OCI-LY7 (cell line): ENCODE measurements at regions not wholly inside any gene's neighbourhood (a gene's known extent, or its start where the extent isn't known, plus 50 kb on each side); places are given as distances from the start of the nearest gene placed in this dataset.

Source experiments
- BruUV-seq: library from RNA; stranded (reverse); fragments of 400-500 nt; replicated peaks from 2 replicates; lab custom pipeline; 2021; lab: Mats Ljungman, UMichigan
- CTCF ChIA-PET: fragments of 300-600 bp; sonication (Branson Sonifier 250); formaldehyde crosslinking; loops from one replicate; lab custom pipeline; 2022; ENCODE audit warnings: antibody characterized with exemption; ENCODE audit not compliant: unreplicated experiment; lab: Charles Lee
- POLR2A ChIA-PET: fragments of 300-600 bp; sonication (Branson Sonifier 250); formaldehyde crosslinking; loops from one replicate; lab custom pipeline; 2022; ENCODE audit warnings: antibody characterized with exemption; lab: Charles Lee
- DNase-seq: peaks from one replicate; pipeline ENCODE4 v3.0.0-alpha.2; 2015; ENCODE audit warnings: low spot score
- H2AFZ ChIP-seq: fragments of 200-600 bp; sonication (generic), shearing (Covaris generic); 2 replicates; pipeline ENCODE4 v1.6.1; 2014; ENCODE audit warnings: mild to moderate bottlenecking, antibody characterized with exemption, low read length, moderate library complexity
- H3K27ac ChIP-seq: fragments of 200-600 bp; sonication (generic); 2 replicates; pipeline ENCODE4 v1.5.1; 2014; ENCODE audit warnings: mixed run types, low read depth, mild to moderate bottlenecking, moderate library complexity, low read length, inconsistent platforms; ENCODE audit not compliant: poor library complexity, severe bottlenecking
- H3K36me3 ChIP-seq: fragments of 200-600 bp; sonication (generic); 2 replicates; pipeline ENCODE4 v1.6.1; 2014; ENCODE audit warnings: mild to moderate bottlenecking, antibody characterized with exemption, low read length, moderate library complexity, mixed read lengths; ENCODE audit not compliant: insufficient read depth
- H3K4me1 ChIP-seq: fragments of 200-600 bp; sonication (generic); 2 replicates; pipeline ENCODE4 v1.5.1; 2014; ENCODE audit warnings: mild to moderate bottlenecking, low read length; ENCODE audit not compliant: insufficient read depth, poor library complexity, severe bottlenecking
- H3K4me2 ChIP-seq: fragments of 200-600 bp; sonication (generic); 2 replicates; pipeline ENCODE4 v1.6.1; 2014; ENCODE audit warnings: mild to moderate bottlenecking, low read length
- H3K4me3 ChIP-seq: fragments of 200-600 bp; sonication (generic); 2 replicates; pipeline ENCODE4 v1.5.1; 2014; ENCODE audit warnings: mild to moderate bottlenecking, low read depth, low read length; ENCODE audit not compliant: poor library complexity, severe bottlenecking
- H3K79me2 ChIP-seq: fragments of 200-600 bp; sonication (generic); 2 replicates; pipeline ENCODE4 v1.6.1; 2016; ENCODE audit warnings: low read depth, mild to moderate bottlenecking, low read length, moderate library complexity, mixed read lengths; ENCODE audit not compliant: insufficient read depth
- H3K9me2 ChIP-seq: fragments of 200-600 bp; sonication (generic); 2 replicates; pipeline ENCODE4 v1.6.1; 2016; ENCODE audit warnings: mild to moderate bottlenecking, low read length, mixed read lengths; ENCODE audit not compliant: insufficient read depth
- H3K9me3 ChIP-seq: fragments of 200-600 bp; sonication (generic); 2 replicates; pipeline ENCODE4 v1.6.1; 2014; ENCODE audit warnings: mild to moderate bottlenecking, mixed run types, low read length, mixed read lengths
- H4K20me1 ChIP-seq: fragments of 200-600 bp; sonication (generic); 2 replicates; pipeline ENCODE4 v1.6.1; 2014; ENCODE audit warnings: mild to moderate bottlenecking, antibody characterized with exemption, low read length, moderate library complexity, mixed read lengths; ENCODE audit not compliant: insufficient read depth
- CTCF ChIP-seq: fragments of 200-600 bp; sonication (generic); conservative IDR thresholded peaks from 2 replicates; pipeline ENCODE4 v1.5.1; 2014; ENCODE audit warnings: mild to moderate bottlenecking, antibody characterized with exemption, low read length, moderate library complexity, mixed read lengths
- EZH2phosphoT487 ChIP-seq: fragments of 200-600 bp; sonication (generic); IDR thresholded peaks from 2 replicates; pipeline ENCODE4 v1.6.1; 2018; ENCODE audit warnings: low read depth, borderline replicate concordance, mild to moderate bottlenecking, mixed run types, antibody characterized with exemption, low read length, moderate library complexity, mixed read lengths
- intact Hi-C: fragments of 100-400 bp; cut with micrococcal nuclease; formaldehyde crosslinking; loops from one replicate; pipeline ENCODE4 v1.10.0; 2022; ENCODE audit not compliant: unreplicated experiment

- intact Hi-C loops = no loop called here
- no peak overlapping the region for H3K4me2 ChIP-seq
- H3K4me1 ChIP-seq = no peaks in the 10 kb centered on the region
- H3K27ac ChIP-seq = no peak overlapping the region
- TF ChIP-seq EZH2phosphoT487 = no peak
- TF ChIP-seq CTCF = no peak
- DNase-seq = no peak
- H2AFZ ChIP-seq = no peak overlapping the region
- no peaks in the 10 kb centered on the region for H4K20me1 ChIP-seq
- ChIA-PET CTCF (no interaction called here), POLR2A (no interaction called here)
- H3K9me3 ChIP-seq = no peaks in the 10 kb centered on the region
- H3K4me3 ChIP-seq = no peak overlapping the region
- H3K36me3 ChIP-seq = no peaks in the 10 kb centered on the region
- H3K9me2 ChIP-seq = no peaks in the 10 kb centered on the region
- no TSS peak for BruUV-seq
- no peaks in the 10 kb centered on the region for H3K79me2 ChIP-seq
Observed at GRCh38 chr5:5981562-5981961, 396.8 kb downstream of the MED10 start.

DNA sequence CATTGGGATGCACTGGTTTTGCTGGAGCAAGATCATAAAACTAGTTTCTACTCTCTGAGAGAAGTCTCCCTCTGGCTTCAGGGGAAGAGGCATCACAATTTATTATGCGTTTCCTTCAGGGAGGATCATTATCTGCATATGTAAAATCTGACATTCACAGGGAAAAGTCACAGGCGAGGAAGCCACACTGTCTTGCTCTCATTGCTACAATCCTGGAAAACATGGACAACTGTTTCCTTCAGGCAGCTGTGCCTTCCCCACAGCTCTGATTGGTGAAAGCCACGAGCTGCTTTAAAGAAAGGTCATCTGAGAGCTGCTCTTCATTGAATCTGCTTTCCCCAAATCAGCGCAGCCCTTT lies 397.8 kb downstream of the MED10 start:
- CTCF ChIA-PET = no interaction called here

More for the DNA sequence above, 397.8 kb downstream of the MED10 start:
- Histone ChIP-seq H3K9me3 (no peaks in the 10 kb centered on the region), H4K20me1 (no peaks in the 10 kb centered on the region), H3K4me1 (no peaks in the 10 kb centered on the region), H3K9me2 (no peaks in the 10 kb centered on the region), H2AFZ (no peak overlapping the region), H3K27ac (no peak overlapping the region), H3K36me3 (no peaks in the 10 kb centered on the region), H3K79me2 (no peaks in the 10 kb centered on the region), H3K4me2 (no peak overlapping the region), H3K4me3 (no peak overlapping the region)
- BruUV-seq = no TSS peak
- intact Hi-C loops = no loop called here
- POLR2A ChIA-PET = no interaction called here
- no peak for DNase-seq
- TF ChIP-seq EZH2phosphoT487 (no peak), CTCF (no peak)
